A549 (cell line): ENCODE measurements at regions not wholly inside any gene's neighbourhood (a gene's known extent, or its start where the extent isn't known, plus 50 kb on each side); places are given as distances from the start of the nearest gene placed in this dataset.
"Not testable (repeated sequence)": the region's sequence is repeated elsewhere in the genome, so short reads cannot be mapped to it uniquely, and the experiment has no call there.

Experiments used
- ATAC-seq, 2 experiments: fragments of 200-7000 bp in 1 of 2; fragments of >200 bp in 1 of 2; cut with Nextera tagmentation in 1 of 2; cut with Tn5 transposase in 1 of 2; 3 replicates each; pipeline versions ENCODE4 v1.8.0 to v1.9.1; 2018 to 2020; ENCODE audit warnings: mild to moderate bottlenecking in 1 of 2, moderate library complexity in 1 of 2
- CTCF ChIA-PET: fragments of 300-600 bp; sonication (Branson Sonifier 250); formaldehyde crosslinking; extraction: SDS; loops from one replicate; lab custom pipeline; 2021; ENCODE audit warnings: antibody characterized with exemption, inconsistent platforms; lab: Yijun Ruan, JAX
- POLR2A ChIA-PET: fragments of 350-600 bp; formaldehyde crosslinking; extraction: SDS; loops from one replicate; lab custom pipeline; 2021; ENCODE audit warnings: antibody characterized with exemption, inconsistent platforms; lab: Yijun Ruan, JAX
- DNase-seq, 2 experiments: peaks; one replicate each; pipeline versions ENCODE4 v3.0.0 to v3.0.0-alpha.2; 2011 to 2016; ENCODE audit warnings: low read depth in 1 of 2, low spot score in 1 of 2
- FAIRE-seq: peaks from 2 replicates; lab custom pipeline; 2011; peaks lifted over from hg19 to GRCh38; lab: Jason Lieb, UNC
- H3K27ac ChIP-seq, 2 experiments: fragments of >200 bp; sonication (Bioruptor Twin); formaldehyde crosslinking; 3 replicates each; pipeline ENCODE4 v1.5.1; 2016 to 2017
- H3K4me1 ChIP-seq: fragments of >200 bp; sonication (Bioruptor Twin); formaldehyde crosslinking; 3 replicates; pipeline ENCODE4 v1.6.1; 2016
- H3K4me2 ChIP-seq: fragments of >200 bp; sonication (Bioruptor Twin); formaldehyde crosslinking; 3 replicates; pipeline ENCODE4 v1.6.1; 2016
- H3K4me3 ChIP-seq: fragments of >200 bp; sonication (Bioruptor Twin); formaldehyde crosslinking; 3 replicates; pipeline ENCODE4 v1.5.1; 2016
- H3K9me3 ChIP-seq: fragments of >200 bp; sonication (Bioruptor Twin); formaldehyde crosslinking; 3 replicates; pipeline ENCODE4 v1.6.1; 2016
- CHD2 ChIP-seq: fragments of 150-350 bp; IDR thresholded peaks from 2 replicates; pipeline ENCODE4 v1.6.1; 2014; ENCODE audit warnings: low read length; ENCODE audit not compliant: partially characterized antibody
- CHD4 ChIP-seq: fragments of 200-600 bp; sonication (generic); IDR thresholded peaks from 2 replicates; pipeline ENCODE4 v1.6.1; 2016; ENCODE audit warnings: antibody characterized with exemption, mild to moderate bottlenecking, borderline replicate concordance
- EHF ChIP-seq: fragments of 250-450 bp; sonication (Bioruptor Pico); IDR thresholded peaks from 2 replicates; pipeline ENCODE4 v1.5.0; 2020; ENCODE audit warnings: mild to moderate bottlenecking
- EP300 ChIP-seq, 2 experiments: fragments of >200 bp; sonication (Bioruptor Twin); formaldehyde crosslinking; IDR thresholded peaks; 2 replicates in 1 of 2; 3 replicates in 1 of 2; pipeline ENCODE4 v1.6.1; 2016 to 2017
- ESRRA ChIP-seq: fragments of 150-350 bp; IDR thresholded peaks from 2 replicates; pipeline ENCODE4 v1.6.1; 2014; ENCODE audit warnings: mild to moderate bottlenecking, low read length, borderline replicate concordance
- HDAC2 ChIP-seq: fragments of 200-600 bp; sonication (generic); IDR thresholded peaks from 2 replicates; pipeline ENCODE4 v1.6.1; 2016
- HEYL ChIP-seq: fragments of 250-450 bp; sonication (Bioruptor Pico); IDR thresholded peaks from 2 replicates; pipeline ENCODE4 v1.8.0; 2021; ENCODE audit warnings: mild to moderate bottlenecking, moderate library complexity
- HOXB5 ChIP-seq: fragments of 250-450 bp; sonication (Bioruptor Pico); IDR thresholded peaks from 2 replicates; pipeline ENCODE4 v1.5.0; 2020; ENCODE audit warnings: mild to moderate bottlenecking, moderate library complexity
- KDM1A ChIP-seq: fragments of 200-600 bp; sonication (generic); IDR thresholded peaks from 2 replicates; pipeline ENCODE4 v1.6.1; 2016; ENCODE audit warnings: low read depth, mild to moderate bottlenecking
- KDM5A ChIP-seq: fragments of 200-600 bp; sonication (generic); IDR thresholded peaks from 2 replicates; pipeline ENCODE4 v1.6.1; 2016; ENCODE audit warnings: antibody characterized with exemption, mild to moderate bottlenecking
- MYC ChIP-seq: IDR thresholded peaks from 2 replicates; pipeline ENCODE4 v1.6.1; 2012; ENCODE audit warnings: mild to moderate bottlenecking, inconsistent platforms, low read length, improper control_type of control experiment, borderline replicate concordance
- NPAS2 ChIP-seq: fragments of 250-450 bp; sonication (Bioruptor Pico); IDR thresholded peaks from 2 replicates; pipeline ENCODE4 v1.8.0; 2022; ENCODE audit warnings: mild to moderate bottlenecking, moderate library complexity, borderline replicate concordance
- NR3C1 ChIP-seq: fragments of >200 bp; sonication (Bioruptor Twin); formaldehyde crosslinking; IDR thresholded peaks from 3 replicates; pipeline ENCODE4 v1.6.1; 2017
- PHF8 ChIP-seq: fragments of 200-600 bp; sonication (generic); IDR thresholded peaks from 2 replicates; pipeline ENCODE4 v1.6.1; 2016; ENCODE audit warnings: low read depth, mild to moderate bottlenecking, antibody characterized with exemption, moderate library complexity, borderline replicate concordance
- POLR2A ChIP-seq: IDR thresholded peaks from 2 replicates; pipeline ENCODE4 v1.6.1; 2012; ENCODE audit warnings: mild to moderate bottlenecking, low read length
- RAD21 ChIP-seq, 2 experiments: fragments of >200 bp in 1 of 2; sonication (Bioruptor Twin) in 1 of 2; formaldehyde crosslinking in 1 of 2; IDR thresholded peaks in 1 of 2; conservative IDR thresholded peaks in 1 of 2; 2 replicates in 1 of 2; 3 replicates in 1 of 2; pipeline ENCODE4 v1.6.1; 2012 to 2018; ENCODE audit warnings: inconsistent platforms in 1 of 2
- RCOR1 ChIP-seq: fragments of 150-350 bp; IDR thresholded peaks from 2 replicates; pipeline ENCODE4 v1.6.1; 2014; ENCODE audit warnings: antibody characterized with exemption, low read length, low read depth
- RNF2 ChIP-seq: fragments of 200-600 bp; sonication (generic); IDR thresholded peaks from 2 replicates; pipeline ENCODE4 v1.6.1; 2016; ENCODE audit warnings: low read depth, mild to moderate bottlenecking, antibody characterized with exemption, moderate library complexity, borderline replicate concordance
- SMC3 ChIP-seq: fragments of >200 bp; sonication (Bioruptor Twin); formaldehyde crosslinking; IDR thresholded peaks from 3 replicates; pipeline ENCODE4 v1.6.1; 2018; ENCODE audit warnings: inconsistent platforms
- SREBF2 ChIP-seq: fragments of 450-650 bp; IDR thresholded peaks from 2 replicates; pipeline ENCODE4 v1.6.1; 2014; ENCODE audit warnings: mild to moderate bottlenecking, moderate library complexity
- TFCP2L1 ChIP-seq: fragments of 250-450 bp; sonication (Bioruptor Pico); IDR thresholded peaks from 2 replicates; pipeline ENCODE4 v1.5.0; 2021; ENCODE audit warnings: mild to moderate bottlenecking
- TP53 ChIP-seq: fragments of 250-450 bp; sonication (Bioruptor Pico); IDR thresholded peaks from 2 replicates; pipeline ENCODE4 v1.5.0; 2021; ENCODE audit warnings: mild to moderate bottlenecking, moderate library complexity
- ZFP36 ChIP-seq: fragments of 450-650 bp; IDR thresholded peaks from 2 replicates; pipeline ENCODE4 v1.6.1; 2014; ENCODE audit warnings: borderline replicate concordance; ENCODE audit not compliant: partially characterized antibody
- ZSCAN20 ChIP-seq: fragments of 250-450 bp; sonication (Bioruptor Pico); IDR thresholded peaks from 2 replicates; pipeline ENCODE4 v1.8.0; 2022; ENCODE audit warnings: mild to moderate bottlenecking, moderate library complexity
- WGBS: methylation state at CpG from one replicate; pipeline ENCODE4 v1.1.6; 2017; ENCODE audit errors: missing lambda C conversion rate; 5-methylcytosine and 5-hydroxymethylcytosine counted together
- TF ChIP-seq, protein P1 (sequence below): IDR thresholded peaks from 2 replicates; pipeline ENCODE4 v1.6.1; 2012
- TF ChIP-seq, protein P2 (sequence below): fragments of >200 bp; sonication (Bioruptor Twin); formaldehyde crosslinking; IDR thresholded peaks from 3 replicates; pipeline ENCODE4 v1.5.1; 2016
- TF ChIP-seq, protein P3 (sequence below): fragments of 250-450 bp; sonication (Bioruptor Pico); IDR thresholded peaks from 2 replicates; pipeline ENCODE4 v1.5.0; 2020; ENCODE audit warnings: low read depth, mild to moderate bottlenecking, moderate library complexity
- TF ChIP-seq, protein P4 (sequence below): fragments of 450-650 bp; IDR thresholded peaks from 2 replicates; pipeline ENCODE4 v1.6.1; 2014; ENCODE audit warnings: antibody characterized with exemption
- TF ChIP-seq, protein P5 (sequence below): fragments of >200 bp; sonication (Bioruptor Twin); formaldehyde crosslinking; IDR thresholded peaks from 2 replicates; pipeline ENCODE4 v1.6.1; 2016

DNA sequence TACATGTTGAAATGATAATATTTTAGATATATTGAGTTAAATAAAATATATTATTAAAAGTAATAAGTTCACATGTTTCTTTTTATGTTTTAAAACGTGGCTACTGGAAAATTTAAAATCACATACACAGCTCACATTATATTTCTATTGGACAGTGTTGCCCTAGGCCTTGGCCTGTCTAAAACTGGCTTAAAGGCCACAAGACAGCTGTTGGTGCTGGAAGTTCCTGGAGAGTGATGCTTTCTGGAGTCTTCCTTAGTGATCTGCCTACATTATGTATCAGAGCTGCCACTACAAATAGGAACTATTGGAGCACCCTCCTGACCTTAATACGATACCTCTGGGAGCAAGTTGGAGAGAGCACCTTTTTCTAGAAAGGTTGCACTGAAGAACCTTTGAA lies 254.1 kb upstream of the C2CD4B start:
- no peak overlapping the region for H3K4me2 ChIP-seq
- ChIA-PET CTCF (interaction anchor here (0.7 to 1.3 kb wide), 2 partner anchors 11 to 323 kb away, joined by 3 to 4 read pairs; no protein-coding TSS in a partner anchor), POLR2A (interaction anchor here (1.3 kb wide), 1 partner anchor 84 kb away, joined by 5 read pairs; no protein-coding TSS in a partner anchor)
- no peaks in the 10 kb centered on the region for H3K9me3 ChIP-seq
- WGBS = 63% methylated on average over 2 of the region's 2 CpGs
- FAIRE-seq (no peak), ATAC-seq (no peak), DNase-seq (no peak)
- no peak overlapping the region for H3K4me3 ChIP-seq
- no peak overlapping the region for H3K27ac ChIP-seq
- peaks cover 6% of the 10 kb centered on the region; the same call in 1 of the 3 replicates for H3K4me1 ChIP-seq
- TF ChIP-seq PHF8 = no peak
- TF ChIP-seq RCOR1 = no peak
- no peak for TF ChIP-seq TFCP2L1
- TF ChIP-seq SREBF2 = no peak
- no peak for TF ChIP-seq SMC3
- TF ChIP-seq, protein P1, sequence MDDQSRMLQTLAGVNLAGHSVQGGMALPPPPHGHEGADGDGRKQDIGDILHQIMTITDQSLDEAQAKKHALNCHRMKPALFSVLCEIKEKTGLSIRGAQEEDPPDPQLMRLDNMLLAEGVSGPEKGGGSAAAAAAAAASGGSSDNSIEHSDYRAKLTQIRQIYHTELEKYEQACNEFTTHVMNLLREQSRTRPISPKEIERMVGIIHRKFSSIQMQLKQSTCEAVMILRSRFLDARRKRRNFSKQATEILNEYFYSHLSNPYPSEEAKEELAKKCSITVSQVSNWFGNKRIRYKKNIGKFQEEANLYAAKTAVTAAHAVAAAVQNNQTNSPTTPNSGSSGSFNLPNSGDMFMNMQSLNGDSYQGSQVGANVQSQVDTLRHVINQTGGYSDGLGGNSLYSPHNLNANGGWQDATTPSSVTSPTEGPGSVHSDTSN = no peak
- no peak for TF ChIP-seq HEYL (CRISPR knock-in tag)
- no peak for TF ChIP-seq EHF (CRISPR knock-in tag)
- TF ChIP-seq, protein P2, sequence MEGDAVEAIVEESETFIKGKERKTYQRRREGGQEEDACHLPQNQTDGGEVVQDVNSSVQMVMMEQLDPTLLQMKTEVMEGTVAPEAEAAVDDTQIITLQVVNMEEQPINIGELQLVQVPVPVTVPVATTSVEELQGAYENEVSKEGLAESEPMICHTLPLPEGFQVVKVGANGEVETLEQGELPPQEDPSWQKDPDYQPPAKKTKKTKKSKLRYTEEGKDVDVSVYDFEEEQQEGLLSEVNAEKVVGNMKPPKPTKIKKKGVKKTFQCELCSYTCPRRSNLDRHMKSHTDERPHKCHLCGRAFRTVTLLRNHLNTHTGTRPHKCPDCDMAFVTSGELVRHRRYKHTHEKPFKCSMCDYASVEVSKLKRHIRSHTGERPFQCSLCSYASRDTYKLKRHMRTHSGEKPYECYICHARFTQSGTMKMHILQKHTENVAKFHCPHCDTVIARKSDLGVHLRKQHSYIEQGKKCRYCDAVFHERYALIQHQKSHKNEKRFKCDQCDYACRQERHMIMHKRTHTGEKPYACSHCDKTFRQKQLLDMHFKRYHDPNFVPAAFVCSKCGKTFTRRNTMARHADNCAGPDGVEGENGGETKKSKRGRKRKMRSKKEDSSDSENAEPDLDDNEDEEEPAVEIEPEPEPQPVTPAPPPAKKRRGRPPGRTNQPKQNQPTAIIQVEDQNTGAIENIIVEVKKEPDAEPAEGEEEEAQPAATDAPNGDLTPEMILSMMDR = no peak
- TF ChIP-seq CHD2 = no peak
- no peak for TF ChIP-seq KDM1A
- no peak for TF ChIP-seq MYC
- TF ChIP-seq ESRRA = no peak

DNA sequence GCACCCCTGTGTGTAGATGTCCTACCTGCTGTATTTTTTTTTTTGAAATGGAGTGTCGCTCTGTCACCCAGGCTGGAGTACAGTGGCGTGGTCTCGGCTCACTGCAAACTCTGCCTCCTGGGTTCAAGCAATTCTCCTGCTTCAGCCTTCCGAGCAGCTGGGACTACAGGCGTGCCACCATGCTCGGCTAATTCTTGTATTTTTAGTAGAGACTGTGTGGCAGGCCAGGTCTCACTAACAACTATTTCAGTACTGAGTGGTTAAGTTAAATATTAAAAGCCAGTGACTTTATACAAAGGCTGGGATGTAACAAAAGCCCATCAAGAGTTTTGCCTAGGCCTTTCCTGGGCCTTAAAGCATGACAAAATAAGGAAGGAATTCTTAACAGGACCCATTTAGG lies 255.3 kb upstream of the C2CD4B start:
- H3K27ac ChIP-seq, FAIRE-seq, H3K4me3 ChIP-seq, DNase-seq, POLR2A ChIA-PET, H3K4me1 ChIP-seq, H3K4me2 ChIP-seq, CTCF ChIA-PET, ATAC-seq, H3K9me3 ChIP-seq: not testable (repeated sequence)
- 79% methylated on average over 6 of the region's 6 CpGs for WGBS

DNA sequence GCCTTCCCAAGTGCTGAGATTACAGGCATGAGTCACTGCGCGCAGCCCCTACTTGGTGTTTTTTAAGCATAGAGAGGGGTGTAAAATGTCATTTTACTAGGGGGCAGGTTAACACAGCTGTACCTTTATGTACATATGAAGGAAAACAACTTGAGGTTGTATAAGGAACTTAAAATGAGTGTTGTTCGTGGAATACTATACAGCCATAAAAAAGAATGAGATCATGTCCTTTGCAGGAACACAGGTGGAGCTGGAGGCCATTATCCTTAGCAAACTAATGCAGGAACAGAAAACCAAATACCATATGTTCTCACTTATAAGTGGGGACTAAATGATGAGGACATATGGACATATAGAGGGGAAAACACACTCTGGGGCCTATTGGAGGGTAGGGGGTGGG lies 256.2 kb upstream of the C2CD4B start:
- H3K9me3 ChIP-seq = no peaks in the 10 kb centered on the region
- peaks cover 6% of the 10 kb centered on the region; the same call in 1 of the 3 replicates for H3K4me1 ChIP-seq
- no peak for DNase-seq
- H3K4me3 ChIP-seq = no peak overlapping the region
- no peak overlapping the region for H3K27ac ChIP-seq
- 92% methylated on average over 3 of the region's 3 CpGs for WGBS
- ATAC-seq = no peak
- ChIA-PET POLR2A (no interaction called here), CTCF (no interaction called here)
- no peak for FAIRE-seq
- TF ChIP-seq, protein P2 = no peak
- TF ChIP-seq HOXB5 (CRISPR knock-in tag) = no peak
- TF ChIP-seq NR3C1 = no peak
- no peak for TF ChIP-seq ZFP36
- TF ChIP-seq EP300 (IDR thresholded peaks at IDR 0.05) = no peak
- TF ChIP-seq KDM5A = no peak
- TF ChIP-seq CHD4 = no peak
- no peak for TF ChIP-seq RAD21 (conservative IDR thresholded peaks at IDR 0.05 in 1 of 2, IDR thresholded peaks at IDR 0.05 in 1 of 2)
- no peak for TF ChIP-seq TFCP2L1
- no peak for TF ChIP-seq HEYL (CRISPR knock-in tag)
- TF ChIP-seq HDAC2 = no peak
- TF ChIP-seq, protein P3, sequence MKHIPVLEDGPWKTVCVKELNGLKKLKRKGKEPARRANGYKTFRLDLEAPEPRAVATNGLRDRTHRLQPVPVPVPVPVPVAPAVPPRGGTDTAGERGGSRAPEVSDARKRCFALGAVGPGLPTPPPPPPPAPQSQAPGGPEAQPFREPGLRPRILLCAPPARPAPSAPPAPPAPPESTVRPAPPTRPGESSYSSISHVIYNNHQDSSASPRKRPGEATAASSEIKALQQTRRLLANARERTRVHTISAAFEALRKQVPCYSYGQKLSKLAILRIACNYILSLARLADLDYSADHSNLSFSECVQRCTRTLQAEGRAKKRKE (CRISPR knock-in tag) = no peak
- no peak for TF ChIP-seq MYC
- TF ChIP-seq, protein P4, sequence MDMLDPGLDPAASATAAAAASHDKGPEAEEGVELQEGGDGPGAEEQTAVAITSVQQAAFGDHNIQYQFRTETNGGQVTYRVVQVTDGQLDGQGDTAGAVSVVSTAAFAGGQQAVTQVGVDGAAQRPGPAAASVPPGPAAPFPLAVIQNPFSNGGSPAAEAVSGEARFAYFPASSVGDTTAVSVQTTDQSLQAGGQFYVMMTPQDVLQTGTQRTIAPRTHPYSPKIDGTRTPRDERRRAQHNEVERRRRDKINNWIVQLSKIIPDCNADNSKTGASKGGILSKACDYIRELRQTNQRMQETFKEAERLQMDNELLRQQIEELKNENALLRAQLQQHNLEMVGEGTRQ = no peak
- no peak for TF ChIP-seq ZSCAN20 (CRISPR knock-in tag)
- TF ChIP-seq POLR2A = no peak
- TF ChIP-seq TP53 (CRISPR knock-in tag) = no peak
- no peak for TF ChIP-seq NPAS2 (CRISPR knock-in tag)
- no peak for TF ChIP-seq RNF2
- TF ChIP-seq, protein P5, sequence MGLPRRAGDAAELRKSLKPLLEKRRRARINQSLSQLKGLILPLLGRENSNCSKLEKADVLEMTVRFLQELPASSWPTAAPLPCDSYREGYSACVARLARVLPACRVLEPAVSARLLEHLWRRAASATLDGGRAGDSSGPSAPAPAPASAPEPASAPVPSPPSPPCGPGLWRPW = no peak
- no peak overlapping the region for H3K4me2 ChIP-seq
